ENCODE measurements at regions not wholly inside any gene's neighbourhood (a gene's known extent, or its start where the extent isn't known, plus 50 kb on each side); places are given as distances from the start of the nearest gene placed in this dataset.

DNA sequence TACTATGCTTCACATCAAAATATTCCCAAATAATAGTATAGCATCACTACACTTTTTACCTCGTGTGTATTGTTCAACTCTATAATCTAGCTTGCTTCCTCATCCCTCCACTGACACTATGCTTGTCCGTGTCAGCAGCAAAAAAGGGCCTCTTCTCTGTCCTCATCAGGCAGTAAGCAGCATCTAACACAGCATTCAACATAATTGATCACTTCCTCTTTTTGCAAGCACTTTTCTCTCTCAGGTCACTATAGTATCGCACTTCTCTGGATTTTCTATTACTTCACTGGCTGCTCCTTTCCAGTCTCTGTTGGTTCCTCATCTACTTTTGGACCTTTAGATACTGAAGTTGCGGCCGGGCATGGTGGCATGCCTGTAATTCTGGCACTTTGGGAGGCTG is 64.9 kb upstream of the ZSWIM2 start:
- Mint-ChIP-seq H3K4me1 (ENCODE audit: low read depth, unreplicated experiment) (peaks cover 2% of the 10 kb centered on the region), H3K36me3 (ENCODE audit: low read depth, unreplicated experiment) (no peaks in the 10 kb centered on the region)
- no peak for DNase-seq (ENCODE audit: low read depth)

GRCh38 chr2:186912979-186913378 is 64.0 kb upstream of the ZSWIM2 start:
- TF ChIP-seq, protein P1, sequence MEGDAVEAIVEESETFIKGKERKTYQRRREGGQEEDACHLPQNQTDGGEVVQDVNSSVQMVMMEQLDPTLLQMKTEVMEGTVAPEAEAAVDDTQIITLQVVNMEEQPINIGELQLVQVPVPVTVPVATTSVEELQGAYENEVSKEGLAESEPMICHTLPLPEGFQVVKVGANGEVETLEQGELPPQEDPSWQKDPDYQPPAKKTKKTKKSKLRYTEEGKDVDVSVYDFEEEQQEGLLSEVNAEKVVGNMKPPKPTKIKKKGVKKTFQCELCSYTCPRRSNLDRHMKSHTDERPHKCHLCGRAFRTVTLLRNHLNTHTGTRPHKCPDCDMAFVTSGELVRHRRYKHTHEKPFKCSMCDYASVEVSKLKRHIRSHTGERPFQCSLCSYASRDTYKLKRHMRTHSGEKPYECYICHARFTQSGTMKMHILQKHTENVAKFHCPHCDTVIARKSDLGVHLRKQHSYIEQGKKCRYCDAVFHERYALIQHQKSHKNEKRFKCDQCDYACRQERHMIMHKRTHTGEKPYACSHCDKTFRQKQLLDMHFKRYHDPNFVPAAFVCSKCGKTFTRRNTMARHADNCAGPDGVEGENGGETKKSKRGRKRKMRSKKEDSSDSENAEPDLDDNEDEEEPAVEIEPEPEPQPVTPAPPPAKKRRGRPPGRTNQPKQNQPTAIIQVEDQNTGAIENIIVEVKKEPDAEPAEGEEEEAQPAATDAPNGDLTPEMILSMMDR (IDR thresholded peaks at IDR 0.05; ENCODE audit: insufficient read depth, low read depth, low read length): no peak
- TF ChIP-seq EZH2 (IDR thresholded peaks at IDR 0.05; ENCODE audit: insufficient read depth, low read length): no peak
- Mint-ChIP-seq H3K27me3 (ENCODE audit: low read depth, unreplicated experiment) (no peaks in the 10 kb centered on the region), H3K4me3 (ENCODE audit: unreplicated experiment) (no peak overlapping the region), H3K4me1 (ENCODE audit: low read depth, unreplicated experiment) (peaks cover 2% of the 10 kb centered on the region), H3K9me3 (ENCODE audit: unreplicated experiment) (no peaks in the 10 kb centered on the region), H3K36me3 (ENCODE audit: low read depth, unreplicated experiment) (no peaks in the 10 kb centered on the region), H3K27ac (ENCODE audit: unreplicated experiment) (no peak overlapping the region)
- Histone ChIP-seq H3K27me3 (ENCODE audit: insufficient read depth, low read length) (no peaks in the 10 kb centered on the region), H3K4me3 (ENCODE audit: insufficient read depth, low read depth, low read length) (no peak overlapping the region), H2AFZ (ENCODE audit: low read depth, low read length) (peak overlapping the region; percentile 49), H3K9ac (ENCODE audit: low read length) (no peak overlapping the region), H3K27ac (ENCODE audit: low read depth, low read length) (no peak overlapping the region), H4K20me1 (ENCODE audit: insufficient read depth, low read length) (no peaks in the 10 kb centered on the region), H3K4me2 (ENCODE audit: low read length) (no peak overlapping the region), H3K4me1 (ENCODE audit: insufficient read depth, low read length) (no peaks in the 10 kb centered on the region), H3K79me2 (ENCODE audit: insufficient read depth, low read length) (no peaks in the 10 kb centered on the region), H3K9me3 (ENCODE audit: insufficient read depth, low read depth, low read length) (no peaks in the 10 kb centered on the region), H3K36me3 (ENCODE audit: insufficient read depth, low read length) (no peaks in the 10 kb centered on the region)
- no peak for DNase-seq (ENCODE audit: low read depth)
- FAIRE-seq: no peak

More for the DNA sequence above, 64.9 kb upstream of the ZSWIM2 start:
- H3K9me3 Mint-ChIP-seq (ENCODE audit: unreplicated experiment): no peaks in the 10 kb centered on the region
- TF ChIP-seq, protein P1 (IDR thresholded peaks at IDR 0.05; ENCODE audit: insufficient read depth, low read depth, low read length): no peak
- TF ChIP-seq EZH2 (IDR thresholded peaks at IDR 0.05; ENCODE audit: insufficient read depth, low read length): no peak
- H4K20me1 ChIP-seq (ENCODE audit: insufficient read depth, low read length): no peaks in the 10 kb centered on the region
- H3K4me3 ChIP-seq (ENCODE audit: insufficient read depth, low read depth, low read length): no peak overlapping the region
- no peaks in the 10 kb centered on the region for H3K9me3 ChIP-seq (ENCODE audit: insufficient read depth, low read depth, low read length)
- H3K36me3 ChIP-seq (ENCODE audit: insufficient read depth, low read length): no peaks in the 10 kb centered on the region
- no peak overlapping the region for H3K27ac Mint-ChIP-seq (ENCODE audit: unreplicated experiment)
- H3K79me2 ChIP-seq (ENCODE audit: insufficient read depth, low read length): no peaks in the 10 kb centered on the region
- no peaks in the 10 kb centered on the region for H3K27me3 ChIP-seq (ENCODE audit: insufficient read depth, low read length)
- FAIRE-seq: no peak
- no peaks in the 10 kb centered on the region for H3K4me1 ChIP-seq (ENCODE audit: insufficient read depth, low read length)
- H2AFZ ChIP-seq (ENCODE audit: low read depth, low read length): no peak overlapping the region
- no peaks in the 10 kb centered on the region for H3K27me3 Mint-ChIP-seq (ENCODE audit: low read depth, unreplicated experiment)
- no peak overlapping the region for H3K4me2 ChIP-seq (ENCODE audit: low read length)
- no peak overlapping the region for H3K4me3 Mint-ChIP-seq (ENCODE audit: unreplicated experiment)
- H3K27ac ChIP-seq (ENCODE audit: low read depth, low read length): no peak overlapping the region
- no peak overlapping the region for H3K9ac ChIP-seq (ENCODE audit: low read length)

DNA sequence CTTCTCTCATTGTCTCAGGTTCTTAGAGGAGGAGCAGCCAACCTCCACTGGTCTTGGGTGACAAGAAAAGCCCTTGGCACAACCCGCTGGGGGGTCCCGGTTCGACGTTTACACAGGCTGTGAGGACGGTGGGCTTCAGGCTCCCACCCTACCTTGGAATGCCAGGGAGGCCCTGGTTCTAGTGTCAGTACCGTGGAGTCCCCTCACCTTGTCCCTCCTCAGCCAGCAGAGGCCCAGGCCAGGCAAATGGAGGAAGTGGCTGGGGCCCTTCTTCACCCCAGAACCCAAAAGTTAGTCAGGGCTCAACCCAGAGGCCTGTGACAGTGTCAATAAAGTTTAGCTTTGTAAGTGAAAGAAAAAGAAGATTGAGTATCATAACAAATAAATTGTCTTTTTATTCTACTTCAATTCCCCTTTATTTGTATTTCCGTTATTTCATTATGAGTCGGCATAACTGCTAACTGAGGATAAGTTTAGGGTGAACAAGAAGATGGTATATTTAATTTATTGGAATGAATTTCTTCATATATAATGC is 62.6 kb upstream of the ZSWIM2 start:
- no peaks in the 10 kb centered on the region for H3K27me3 ChIP-seq (ENCODE audit: insufficient read depth, low read length)
- Mint-ChIP-seq H3K36me3 (ENCODE audit: low read depth, unreplicated experiment) (no peaks in the 10 kb centered on the region), H3K4me1 (ENCODE audit: low read depth, unreplicated experiment) (peaks cover 2% of the 10 kb centered on the region), H3K4me3 (ENCODE audit: unreplicated experiment) (no peak overlapping the region), H3K9me3 (ENCODE audit: unreplicated experiment) (no peaks in the 10 kb centered on the region), H3K27ac (ENCODE audit: unreplicated experiment) (no peak overlapping the region), H3K27me3 (ENCODE audit: low read depth, unreplicated experiment) (no peaks in the 10 kb centered on the region)
- DNase-seq (ENCODE audit: low read depth) (no peak), FAIRE-seq (no peak)
- no peaks in the 10 kb centered on the region for H3K4me1 ChIP-seq (ENCODE audit: insufficient read depth, low read length)
- no peaks in the 10 kb centered on the region for H3K9me3 ChIP-seq (ENCODE audit: insufficient read depth, low read depth, low read length)
- no peak overlapping the region for H3K9ac ChIP-seq (ENCODE audit: low read length)
- H3K79me2 ChIP-seq (ENCODE audit: insufficient read depth, low read length): no peaks in the 10 kb centered on the region
- no peaks in the 10 kb centered on the region for H4K20me1 ChIP-seq (ENCODE audit: insufficient read depth, low read length)
- no peaks in the 10 kb centered on the region for H3K36me3 ChIP-seq (ENCODE audit: insufficient read depth, low read length)
- H3K4me3 ChIP-seq (ENCODE audit: insufficient read depth, low read depth, low read length): no peak overlapping the region
- no peak overlapping the region for H2AFZ ChIP-seq (ENCODE audit: low read depth, low read length)
- H3K4me2 ChIP-seq (ENCODE audit: low read length): no peak overlapping the region
- TF ChIP-seq, protein P1 (IDR thresholded peaks at IDR 0.05; ENCODE audit: insufficient read depth, low read depth, low read length): no peak
- TF ChIP-seq EZH2 (IDR thresholded peaks at IDR 0.05; ENCODE audit: insufficient read depth, low read length): no peak
- H3K27ac ChIP-seq (ENCODE audit: low read depth, low read length): no peak overlapping the region
